ENCODE measurements at regions not wholly inside any gene's neighbourhood (a gene's known extent, or its start where the extent isn't known, plus 50 kb on each side); places are given as distances from the start of the nearest gene placed in this dataset.

GRCh38 chr10:65430979-65431378, 1494.9 kb upstream of the LRRTM3 start:
- TF ChIP-seq CTCF (IDR thresholded peaks at IDR 0.05), result no peak
- H3K4me1 ChIP-seq, result no peaks in the 10 kb centered on the region
- DNase-seq, result no peak
- H3K4me3 ChIP-seq, result no peak overlapping the region
- H3K36me3 ChIP-seq, result no peaks in the 10 kb centered on the region
- H3K9me3 ChIP-seq, result no peaks in the 10 kb centered on the region
- no peaks in the 10 kb centered on the region for H3K27me3 ChIP-seq
- H3K27ac ChIP-seq, result no peak overlapping the region
- intact Hi-C loops (cut with DNase I; ENCODE audit: low total_unique reads), result no loop called here

- DNase-seq, result no peak
- Histone ChIP-seq H3K36me3 (no peaks in the 10 kb centered on the region), H3K9me3 (no peaks in the 10 kb centered on the region), H3K4me1 (no peaks in the 10 kb centered on the region), H3K27me3 (no peaks in the 10 kb centered on the region), H3K4me3 (no peak overlapping the region), H3K27ac (no peak overlapping the region)
- intact Hi-C loops (cut with DNase I; ENCODE audit: low total_unique reads), result no loop called here
- no peak for TF ChIP-seq CTCF (IDR thresholded peaks at IDR 0.05)
Measured at GRCh38 chr10:65470986-65471385, 1454.8 kb upstream of the LRRTM3 start.

- Histone ChIP-seq H3K27ac (no peak overlapping the region), H3K4me1 (no peaks in the 10 kb centered on the region), H3K27me3 (no peaks in the 10 kb centered on the region), H3K36me3 (no peaks in the 10 kb centered on the region), H3K4me3 (no peak overlapping the region), H3K9me3 (no peaks in the 10 kb centered on the region)
- DNase-seq, result no peak
- intact Hi-C loops (cut with DNase I; ENCODE audit: low total_unique reads), result no loop called here
- TF ChIP-seq CTCF (IDR thresholded peaks at IDR 0.05), result no peak
Measured at GRCh38 chr10:65482848-65483247, 1443.0 kb upstream of the LRRTM3 start.

- no peak for TF ChIP-seq CTCF (IDR thresholded peaks at IDR 0.05)
- intact Hi-C loops (cut with DNase I; ENCODE audit: low total_unique reads), result no loop called here
Measured at GRCh38 chr10:65491799-65492198, 1434.0 kb upstream of the LRRTM3 start.

GRCh38 chr10:65496541-65496940, 1429.3 kb upstream of the LRRTM3 start:
- Histone ChIP-seq H3K27me3 (no peaks in the 10 kb centered on the region), H3K27ac (no peak overlapping the region), H3K4me3 (no peak overlapping the region), H3K36me3 (no peaks in the 10 kb centered on the region), H3K4me1 (no peaks in the 10 kb centered on the region), H3K9me3 (no peaks in the 10 kb centered on the region)
- intact Hi-C loops (cut with DNase I; ENCODE audit: low total_unique reads), result no loop called here
- DNase-seq, result no peak
- no peak for TF ChIP-seq CTCF (IDR thresholded peaks at IDR 0.05)

More at GRCh38 chr10:65491799-65492198, 1434.0 kb upstream of the LRRTM3 start:
- DNase-seq, result no peak
- H3K4me3 ChIP-seq, result no peak overlapping the region
- H3K36me3 ChIP-seq, result no peaks in the 10 kb centered on the region
- no peaks in the 10 kb centered on the region for H3K4me1 ChIP-seq
- H3K27ac ChIP-seq, result no peak overlapping the region
- H3K27me3 ChIP-seq, result no peaks in the 10 kb centered on the region
- H3K9me3 ChIP-seq, result no peaks in the 10 kb centered on the region

GRCh38 chr10:65497837-65498236, 1428.0 kb upstream of the LRRTM3 start:
- Histone ChIP-seq H3K27me3 (no peaks in the 10 kb centered on the region), H3K36me3 (no peaks in the 10 kb centered on the region), H3K27ac (no peak overlapping the region), H3K9me3 (no peaks in the 10 kb centered on the region), H3K4me1 (no peaks in the 10 kb centered on the region), H3K4me3 (no peak overlapping the region)
- DNase-seq, result no peak
- intact Hi-C loops (cut with DNase I; ENCODE audit: low total_unique reads), result no loop called here
- no peak for TF ChIP-seq CTCF (IDR thresholded peaks at IDR 0.05)
